ENCODE measurements at regions not wholly inside any gene's neighbourhood (a gene's known extent, or its start where the extent isn't known, plus 50 kb on each side); places are given as distances from the start of the nearest gene placed in this dataset.
A peak's percentile ranks its signal among the peaks of the same experiment; 100 is the strongest.
"Not testable (repeated sequence)": the region's sequence is repeated elsewhere in the genome, so short reads cannot be mapped to it uniquely, and the experiment has no call there.

GRCh38 chr2:94576486-94576885 lies 294.7 kb upstream of the TEKT4 start:
- Histone ChIP-seq H3K27ac (peak overlapping the region; percentile 58; the same call in 1 of the 2 replicates), H3K4me2 (peak overlapping the region; percentile 62), H3K4me1 (peaks cover 17% of the 10 kb centered on the region)
- H3K9me3 ChIP-seq, H3K9ac ChIP-seq, H3K36me3 ChIP-seq, H4K20me1 ChIP-seq, H3K27me3 ChIP-seq, H3K4me3 ChIP-seq: not testable (repeated sequence)

DNA sequence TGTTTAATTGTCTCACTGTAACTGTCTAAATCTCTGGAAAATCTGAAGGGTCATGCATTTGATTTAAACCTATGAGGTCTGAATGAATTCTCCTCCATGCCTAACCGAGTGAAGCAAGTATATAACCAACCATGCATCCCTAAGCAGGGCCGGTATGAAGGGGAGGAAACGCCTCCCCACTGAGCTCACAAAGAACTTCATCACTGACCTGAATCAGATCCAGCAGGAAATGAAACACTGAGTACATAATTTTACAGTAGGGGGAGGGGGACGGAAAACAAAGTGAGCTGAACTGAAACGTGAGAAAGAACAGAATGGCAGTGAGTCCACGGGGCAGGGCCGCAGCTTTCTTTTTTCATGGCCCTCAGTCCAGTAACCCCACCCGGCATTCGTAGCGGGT lies 294.1 kb upstream of the TEKT4 start:
- not testable (repeated sequence) for H4K20me1 ChIP-seq, H3K27me3 ChIP-seq, H3K9ac ChIP-seq, H3K4me3 ChIP-seq, H3K9me3 ChIP-seq, H3K27ac ChIP-seq, H3K36me3 ChIP-seq
- peaks cover 17% of the 10 kb centered on the region for H3K4me1 ChIP-seq
- peak overlapping the region; percentile 62 for H3K4me2 ChIP-seq

DNA sequence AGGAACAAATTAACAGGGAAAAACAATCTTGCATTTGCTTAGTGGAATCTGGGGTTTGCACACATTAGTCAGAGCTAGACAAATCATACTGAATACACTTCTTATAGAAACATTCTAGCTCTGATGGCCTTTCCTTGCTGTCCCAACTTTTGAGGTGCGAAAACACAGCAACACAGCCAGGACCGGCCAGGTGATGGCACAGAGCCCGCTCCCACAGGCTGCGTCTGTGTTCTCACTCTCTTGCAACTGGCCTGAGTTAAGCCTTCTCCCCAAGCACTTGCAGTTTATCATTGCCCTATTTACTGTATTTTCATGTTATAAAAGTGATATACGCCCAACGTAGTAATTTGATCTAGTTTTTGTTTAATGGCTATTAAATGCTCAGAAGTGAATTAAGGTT lies 292.0 kb upstream of the TEKT4 start:
- not testable (repeated sequence) for H3K4me3 ChIP-seq, H3K36me3 ChIP-seq, H3K27me3 ChIP-seq, H3K4me2 ChIP-seq, H4K20me1 ChIP-seq, H3K27ac ChIP-seq, H3K9me3 ChIP-seq, H3K9ac ChIP-seq
- peaks cover 17% of the 10 kb centered on the region for H3K4me1 ChIP-seq

DNA sequence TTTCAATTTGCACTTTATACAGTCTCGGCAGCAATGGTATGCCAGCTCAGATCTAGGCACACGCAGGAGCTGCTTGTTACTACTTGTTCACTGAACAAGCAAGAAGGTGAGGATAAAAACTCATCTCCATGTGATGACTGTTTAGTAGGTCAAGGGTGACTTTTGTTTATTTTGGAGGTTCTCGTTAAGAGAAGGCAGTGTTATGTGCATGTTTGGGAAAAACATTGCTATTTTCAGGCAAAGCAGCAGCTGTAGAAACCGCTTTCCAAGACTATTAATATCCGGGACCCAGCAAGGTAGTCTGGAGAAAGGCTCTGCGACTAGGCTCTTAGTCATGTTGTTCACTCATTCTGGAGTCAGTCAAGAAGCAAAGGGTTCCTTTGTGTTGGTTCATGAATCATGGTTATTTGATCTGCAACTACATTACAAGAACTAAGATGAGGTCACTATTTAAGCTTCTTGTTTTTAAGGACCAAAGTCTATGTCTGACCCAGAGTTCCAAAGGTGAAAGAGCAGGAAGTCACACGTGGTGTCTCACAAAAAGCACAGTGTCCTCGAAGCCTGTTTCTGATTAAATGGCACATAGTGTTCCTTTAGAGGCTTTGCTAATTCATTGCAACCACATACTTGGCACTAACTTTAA lies 288.0 kb upstream of the TEKT4 start:
- H3K4me1 ChIP-seq, H3K9ac ChIP-seq, H3K9me3 ChIP-seq, H3K36me3 ChIP-seq, H3K27ac ChIP-seq, H3K4me2 ChIP-seq, H4K20me1 ChIP-seq, H3K4me3 ChIP-seq, H3K27me3 ChIP-seq: not testable (repeated sequence)

- not testable (repeated sequence) for H3K9me3 ChIP-seq, H3K27ac ChIP-seq, H3K4me2 ChIP-seq, H3K9ac ChIP-seq, H3K4me3 ChIP-seq, H3K36me3 ChIP-seq, H4K20me1 ChIP-seq, H3K4me1 ChIP-seq, H3K27me3 ChIP-seq
Observed at GRCh38 chr2:94584569-94584968, 286.7 kb upstream of the TEKT4 start.

- not testable (repeated sequence) for H3K4me2 ChIP-seq, H4K20me1 ChIP-seq, H3K27ac ChIP-seq, H3K4me3 ChIP-seq, H3K4me1 ChIP-seq, H3K36me3 ChIP-seq, H3K27me3 ChIP-seq, H3K9me3 ChIP-seq, H3K9ac ChIP-seq
Observed at GRCh38 chr2:94586032-94586982, 284.9 kb upstream of the TEKT4 start.

GRCh38 chr2:94587042-94587441 lies 284.2 kb upstream of the TEKT4 start:
- H3K9me3 ChIP-seq, H3K4me3 ChIP-seq, H3K27ac ChIP-seq, H4K20me1 ChIP-seq, H3K9ac ChIP-seq, H3K27me3 ChIP-seq, H3K36me3 ChIP-seq, H3K4me1 ChIP-seq, H3K4me2 ChIP-seq: not testable (repeated sequence)

DNA sequence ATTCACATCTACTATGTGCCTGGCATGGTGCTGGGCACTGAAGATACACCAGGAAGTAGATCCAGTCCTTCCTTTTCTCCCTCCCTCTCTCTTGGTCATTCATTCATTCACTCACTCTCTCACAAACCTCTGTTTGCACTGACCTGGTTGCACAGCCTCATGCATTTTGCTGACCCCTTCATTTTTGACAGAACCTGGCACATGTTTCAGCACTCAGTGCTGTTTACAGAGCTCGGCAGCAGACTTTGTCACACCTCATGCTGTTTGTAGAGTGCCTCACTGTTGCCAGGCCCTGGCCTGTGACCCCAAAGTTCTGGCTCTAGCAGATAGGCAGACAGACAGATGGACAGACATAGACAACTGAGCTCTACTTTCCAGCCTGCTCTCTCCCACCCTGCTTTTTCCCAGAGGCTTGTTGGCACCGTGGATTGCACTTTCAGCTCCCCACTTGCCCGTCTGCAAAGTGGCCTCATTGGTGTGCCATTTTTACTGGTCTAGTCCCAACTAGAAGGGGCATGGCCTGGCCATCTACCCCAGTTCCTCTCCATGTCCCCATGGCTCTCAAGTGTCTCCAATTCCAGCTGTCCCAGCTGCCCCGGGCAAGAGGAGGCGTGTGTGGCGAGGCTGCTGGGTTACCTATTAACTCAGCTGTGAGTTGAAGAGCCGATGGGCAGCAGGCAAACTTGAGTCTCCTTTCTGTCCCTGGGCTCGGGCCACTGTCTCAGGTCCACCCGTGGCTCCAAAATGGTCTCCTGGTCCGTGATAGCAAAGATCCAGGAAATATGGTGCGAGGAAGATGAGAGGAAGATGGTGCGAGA lies 277.0 kb upstream of the TEKT4 start:
- H3K27ac ChIP-seq, H4K20me1 ChIP-seq, H3K4me3 ChIP-seq, H3K4me1 ChIP-seq, H3K27me3 ChIP-seq, H3K36me3 ChIP-seq, H3K9ac ChIP-seq, H3K4me2 ChIP-seq, H3K9me3 ChIP-seq: not testable (repeated sequence)

- H3K4me3 ChIP-seq, H3K36me3 ChIP-seq, H4K20me1 ChIP-seq, H3K4me1 ChIP-seq, H3K4me2 ChIP-seq, H3K9me3 ChIP-seq, H3K9ac ChIP-seq, H3K27ac ChIP-seq, H3K27me3 ChIP-seq: not testable (repeated sequence)
Observed at GRCh38 chr2:94595956-94596355, 275.3 kb upstream of the TEKT4 start.

GRCh38 chr2:94598075-94598713 lies 273.0 kb upstream of the TEKT4 start:
- H3K36me3 ChIP-seq, H3K4me2 ChIP-seq, H3K9me3 ChIP-seq, H3K4me3 ChIP-seq, H3K27me3 ChIP-seq, H3K9ac ChIP-seq, H3K4me1 ChIP-seq, H3K27ac ChIP-seq, H4K20me1 ChIP-seq: not testable (repeated sequence)

GRCh38 chr2:94600929-94601328 lies 270.3 kb upstream of the TEKT4 start:
- not testable (repeated sequence) for H3K9ac ChIP-seq, H3K4me3 ChIP-seq, H4K20me1 ChIP-seq, H3K4me1 ChIP-seq, H3K27ac ChIP-seq, H3K4me2 ChIP-seq, H3K36me3 ChIP-seq, H3K9me3 ChIP-seq, H3K27me3 ChIP-seq
